ENCODE measurements at regions not wholly inside any gene's neighbourhood (a gene's known extent, or its start where the extent isn't known, plus 50 kb on each side); places are given as distances from the start of the nearest gene placed in this dataset.

DNA sequence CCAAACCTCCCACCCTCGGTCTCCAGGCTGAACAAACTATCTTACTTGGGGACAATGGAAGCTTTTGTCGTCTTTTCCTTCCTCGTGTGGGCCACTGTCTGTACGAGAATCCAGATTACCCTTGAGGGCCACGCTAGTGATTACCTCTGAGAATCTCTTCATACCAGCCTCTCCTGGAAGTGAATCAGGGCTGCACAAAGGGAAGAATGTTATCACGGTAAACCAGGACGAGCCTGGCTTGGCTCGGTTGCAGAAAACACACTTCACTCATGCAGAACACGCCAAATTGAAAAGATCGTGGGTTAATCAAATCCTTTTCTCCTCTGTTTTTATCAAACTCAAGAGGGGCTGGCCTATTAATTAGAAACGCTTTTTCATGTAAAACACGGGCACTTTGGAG, 51.6 kb upstream of the MYL2 start:
- TF ChIP-seq, protein P1, sequence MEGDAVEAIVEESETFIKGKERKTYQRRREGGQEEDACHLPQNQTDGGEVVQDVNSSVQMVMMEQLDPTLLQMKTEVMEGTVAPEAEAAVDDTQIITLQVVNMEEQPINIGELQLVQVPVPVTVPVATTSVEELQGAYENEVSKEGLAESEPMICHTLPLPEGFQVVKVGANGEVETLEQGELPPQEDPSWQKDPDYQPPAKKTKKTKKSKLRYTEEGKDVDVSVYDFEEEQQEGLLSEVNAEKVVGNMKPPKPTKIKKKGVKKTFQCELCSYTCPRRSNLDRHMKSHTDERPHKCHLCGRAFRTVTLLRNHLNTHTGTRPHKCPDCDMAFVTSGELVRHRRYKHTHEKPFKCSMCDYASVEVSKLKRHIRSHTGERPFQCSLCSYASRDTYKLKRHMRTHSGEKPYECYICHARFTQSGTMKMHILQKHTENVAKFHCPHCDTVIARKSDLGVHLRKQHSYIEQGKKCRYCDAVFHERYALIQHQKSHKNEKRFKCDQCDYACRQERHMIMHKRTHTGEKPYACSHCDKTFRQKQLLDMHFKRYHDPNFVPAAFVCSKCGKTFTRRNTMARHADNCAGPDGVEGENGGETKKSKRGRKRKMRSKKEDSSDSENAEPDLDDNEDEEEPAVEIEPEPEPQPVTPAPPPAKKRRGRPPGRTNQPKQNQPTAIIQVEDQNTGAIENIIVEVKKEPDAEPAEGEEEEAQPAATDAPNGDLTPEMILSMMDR (IDR thresholded peaks at IDR 0.05; ENCODE audit: insufficient read depth, low read length), result no peak
- TF ChIP-seq GABPA (IDR thresholded peaks at IDR 0.05; ENCODE audit: low read depth) (no peak), POLR2AphosphoS5 (IDR thresholded peaks at IDR 0.05; ENCODE audit: low read depth) (no peak)

Measured in HL-60 (cell line).